ENCODE measurements at regions not wholly inside any gene's neighbourhood (a gene's known extent, or its start where the extent isn't known, plus 50 kb on each side); places are given as distances from the start of the nearest gene placed in this dataset.
"Not testable (repeated sequence)": the region's sequence is repeated elsewhere in the genome, so short reads cannot be mapped to it uniquely, and the experiment has no call there.

- ATAC-seq (ENCODE audit: insufficient read depth, low FRiP score) (no peak), DNase-seq (no peak)
- Histone ChIP-seq H3K9ac (ENCODE audit: insufficient read depth in 1 of 2, low read length in 2 of 2) (no peak overlapping the region), H3K9me3 (ENCODE audit: control insufficient read depth in 4 of 4, insufficient read depth in 3 of 4, low read length in 3 of 4) (no peaks in the 10 kb centered on the region), H3K36me3 (ENCODE audit: control insufficient read depth in 4 of 4, insufficient read depth in 4 of 4, low read length in 4 of 4) (no peaks in the 10 kb centered on the region), H3K4me3 (no peak overlapping the region), H3K4me1 (ENCODE audit: control insufficient read depth in 5 of 5, insufficient read depth in 5 of 5, low read length in 5 of 5) (no peaks in the 10 kb centered on the region), H3K27ac (ENCODE audit: low read depth in 1 of 2, low read length in 1 of 2) (no peak overlapping the region), H3K27me3 (ENCODE audit: control insufficient read depth in 3 of 3, insufficient read depth in 3 of 3, low read length in 2 of 3) (no peaks in the 10 kb centered on the region)
- 83 to 90% methylated on average over 1 of the region's 1 CpG for WGBS, 2 donors
- TF ChIP-seq, protein P1, sequence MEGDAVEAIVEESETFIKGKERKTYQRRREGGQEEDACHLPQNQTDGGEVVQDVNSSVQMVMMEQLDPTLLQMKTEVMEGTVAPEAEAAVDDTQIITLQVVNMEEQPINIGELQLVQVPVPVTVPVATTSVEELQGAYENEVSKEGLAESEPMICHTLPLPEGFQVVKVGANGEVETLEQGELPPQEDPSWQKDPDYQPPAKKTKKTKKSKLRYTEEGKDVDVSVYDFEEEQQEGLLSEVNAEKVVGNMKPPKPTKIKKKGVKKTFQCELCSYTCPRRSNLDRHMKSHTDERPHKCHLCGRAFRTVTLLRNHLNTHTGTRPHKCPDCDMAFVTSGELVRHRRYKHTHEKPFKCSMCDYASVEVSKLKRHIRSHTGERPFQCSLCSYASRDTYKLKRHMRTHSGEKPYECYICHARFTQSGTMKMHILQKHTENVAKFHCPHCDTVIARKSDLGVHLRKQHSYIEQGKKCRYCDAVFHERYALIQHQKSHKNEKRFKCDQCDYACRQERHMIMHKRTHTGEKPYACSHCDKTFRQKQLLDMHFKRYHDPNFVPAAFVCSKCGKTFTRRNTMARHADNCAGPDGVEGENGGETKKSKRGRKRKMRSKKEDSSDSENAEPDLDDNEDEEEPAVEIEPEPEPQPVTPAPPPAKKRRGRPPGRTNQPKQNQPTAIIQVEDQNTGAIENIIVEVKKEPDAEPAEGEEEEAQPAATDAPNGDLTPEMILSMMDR (IDR thresholded peaks at IDR 0.05; ENCODE audit: control extremely low read depth, extremely low read depth): no peak
These were observed 865.1 kb downstream of the CDH18 start for GRCh38 chr5:19122923-19123322.

- 38 to 51% methylated on average over 5 of the region's 5 CpGs for WGBS, 2 donors
- no peak overlapping the region for H3K9ac ChIP-seq (ENCODE audit: insufficient read depth in 1 of 2, low read length in 2 of 2)
- no peaks in the 10 kb centered on the region for H3K4me1 ChIP-seq (ENCODE audit: control insufficient read depth in 5 of 5, insufficient read depth in 5 of 5, low read length in 5 of 5)
- H3K4me3 ChIP-seq: no peak overlapping the region
- no peaks in the 10 kb centered on the region for H3K9me3 ChIP-seq (ENCODE audit: control insufficient read depth in 4 of 4, insufficient read depth in 3 of 4, low read length in 3 of 4)
- TF ChIP-seq, protein P1 (IDR thresholded peaks at IDR 0.05; ENCODE audit: control extremely low read depth, extremely low read depth): no peak
- H3K27ac ChIP-seq (ENCODE audit: low read depth in 1 of 2, low read length in 1 of 2): no peak overlapping the region
- no peak for DNase-seq
- no peak for ATAC-seq (ENCODE audit: insufficient read depth, low FRiP score)
- H3K27me3 ChIP-seq (ENCODE audit: control insufficient read depth in 3 of 3, insufficient read depth in 3 of 3, low read length in 2 of 3): no peaks in the 10 kb centered on the region
- no peaks in the 10 kb centered on the region for H3K36me3 ChIP-seq (ENCODE audit: control insufficient read depth in 4 of 4, insufficient read depth in 4 of 4, low read length in 4 of 4)
These were observed 861.9 kb downstream of the CDH18 start for GRCh38 chr5:19125956-19126713.

DNA sequence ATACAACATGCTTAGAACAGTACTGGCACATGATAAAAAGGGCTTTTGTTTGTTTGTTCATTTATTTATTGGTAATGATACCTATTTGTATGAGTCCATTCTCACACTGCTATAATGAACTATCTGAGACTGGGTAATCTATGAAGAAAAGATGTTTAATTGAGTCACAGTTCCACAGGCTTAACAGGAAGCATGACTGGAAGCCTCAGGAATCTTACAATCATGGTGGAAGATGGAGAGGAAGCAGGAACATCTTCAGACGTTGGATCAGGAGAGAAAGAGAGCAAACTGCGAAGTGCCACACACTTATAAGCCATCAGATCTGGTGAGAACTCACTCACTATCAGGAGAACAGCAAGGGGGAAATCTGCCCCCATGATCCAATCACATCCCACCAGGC is 847.7 kb downstream of the CDH18 start:
- TF ChIP-seq, protein P1 (IDR thresholded peaks at IDR 0.05; ENCODE audit: control extremely low read depth, extremely low read depth): no peak
- peaks cover 0 to 2% (median 0%) of the 10 kb centered on the region in 4 donors for H3K9me3 ChIP-seq (ENCODE audit: control insufficient read depth in 4 of 4, insufficient read depth in 3 of 4, low read length in 3 of 4)
- H3K4me3 ChIP-seq: no peak overlapping the region
- no peak overlapping the region for H3K9ac ChIP-seq (ENCODE audit: insufficient read depth in 1 of 2, low read length in 2 of 2)
- H3K4me1 ChIP-seq (ENCODE audit: control insufficient read depth in 5 of 5, insufficient read depth in 5 of 5, low read length in 5 of 5): no peaks in the 10 kb centered on the region
- H3K27ac ChIP-seq (ENCODE audit: low read depth in 1 of 2, low read length in 1 of 2): no peak overlapping the region
- H3K36me3 ChIP-seq (ENCODE audit: control insufficient read depth in 4 of 4, insufficient read depth in 4 of 4, low read length in 4 of 4): no peaks in the 10 kb centered on the region
- WGBS, 2 donors: 56 to 62% methylated on average over 2 of the region's 2 CpGs
- no peaks in the 10 kb centered on the region for H3K27me3 ChIP-seq (ENCODE audit: control insufficient read depth in 3 of 3, insufficient read depth in 3 of 3, low read length in 2 of 3)
- ATAC-seq (ENCODE audit: insufficient read depth, low FRiP score): no peak
- no peak for DNase-seq

GRCh38 chr5:19141937-19142524 is 846.0 kb downstream of the CDH18 start:
- ATAC-seq (ENCODE audit: insufficient read depth, low FRiP score); H3K9ac ChIP-seq (ENCODE audit: insufficient read depth in 1 of 2, low read length in 2 of 2); H3K4me3 ChIP-seq; H3K27me3 ChIP-seq (ENCODE audit: control insufficient read depth in 3 of 3, insufficient read depth in 3 of 3, low read length in 2 of 3); H3K27ac ChIP-seq (ENCODE audit: low read depth in 1 of 2, low read length in 1 of 2); H3K36me3 ChIP-seq (ENCODE audit: control insufficient read depth in 4 of 4, insufficient read depth in 4 of 4, low read length in 4 of 4); H3K9me3 ChIP-seq (ENCODE audit: control insufficient read depth in 4 of 4, insufficient read depth in 3 of 4, low read length in 3 of 4); H3K4me1 ChIP-seq (ENCODE audit: control insufficient read depth in 5 of 5, insufficient read depth in 5 of 5, low read length in 5 of 5); DNase-seq: not testable (repeated sequence)
- 89 to 93% methylated on average over 20 of the region's 20 CpGs for WGBS, 2 donors

GRCh38 chr5:19142713-19143414 is 845.1 kb downstream of the CDH18 start:
- H3K9ac ChIP-seq (ENCODE audit: insufficient read depth in 1 of 2, low read length in 2 of 2); H3K27me3 ChIP-seq (ENCODE audit: control insufficient read depth in 3 of 3, insufficient read depth in 3 of 3, low read length in 2 of 3); H3K4me1 ChIP-seq (ENCODE audit: control insufficient read depth in 5 of 5, insufficient read depth in 5 of 5, low read length in 5 of 5); H3K27ac ChIP-seq (ENCODE audit: low read depth in 1 of 2, low read length in 1 of 2); DNase-seq; H3K36me3 ChIP-seq (ENCODE audit: control insufficient read depth in 4 of 4, insufficient read depth in 4 of 4, low read length in 4 of 4); ATAC-seq (ENCODE audit: insufficient read depth, low FRiP score); H3K4me3 ChIP-seq; H3K9me3 ChIP-seq (ENCODE audit: control insufficient read depth in 4 of 4, insufficient read depth in 3 of 4, low read length in 3 of 4): not testable (repeated sequence)
- WGBS, 2 donors: 89 to 93% methylated on average over 16 to 36 of the region's 38 CpGs
